ENCODE measurements at regions not wholly inside any gene's neighbourhood (a gene's known extent, or its start where the extent isn't known, plus 50 kb on each side); places are given as distances from the start of the nearest gene placed in this dataset.

DNA sequence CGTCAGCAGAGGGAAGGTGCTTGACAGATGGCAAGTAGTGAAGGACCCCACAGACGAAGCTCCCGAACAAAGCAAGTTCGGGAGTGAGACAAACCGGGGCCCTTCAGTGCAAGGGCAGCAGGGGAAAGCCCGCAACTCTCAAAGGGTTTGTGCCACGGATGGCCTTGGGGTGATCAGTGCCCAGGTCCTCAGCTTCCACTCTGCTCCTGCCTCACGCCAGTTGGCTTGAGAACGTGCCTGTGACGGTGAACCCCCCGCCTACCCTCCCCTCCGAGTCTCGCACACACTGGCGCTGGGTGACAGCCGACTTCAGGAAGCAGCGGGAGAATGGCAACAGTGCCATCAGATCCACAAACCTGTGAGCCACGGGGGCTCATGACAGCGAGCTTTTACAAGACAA lies 56.8 kb upstream of the SALL3 start:
- DNase-seq = no peak
- Histone ChIP-seq H3K27me3 (peaks cover 3% of the 10 kb centered on the region; the same call in 1 of the 2 replicates), H3K9me3 (no peaks in the 10 kb centered on the region), H3K36me3 (no peaks in the 10 kb centered on the region), H3K4me1 (no peaks in the 10 kb centered on the region), H3K4me3 (ENCODE audit: low read depth, low read length) (no peak overlapping the region)
- TF ChIP-seq, protein P1, sequence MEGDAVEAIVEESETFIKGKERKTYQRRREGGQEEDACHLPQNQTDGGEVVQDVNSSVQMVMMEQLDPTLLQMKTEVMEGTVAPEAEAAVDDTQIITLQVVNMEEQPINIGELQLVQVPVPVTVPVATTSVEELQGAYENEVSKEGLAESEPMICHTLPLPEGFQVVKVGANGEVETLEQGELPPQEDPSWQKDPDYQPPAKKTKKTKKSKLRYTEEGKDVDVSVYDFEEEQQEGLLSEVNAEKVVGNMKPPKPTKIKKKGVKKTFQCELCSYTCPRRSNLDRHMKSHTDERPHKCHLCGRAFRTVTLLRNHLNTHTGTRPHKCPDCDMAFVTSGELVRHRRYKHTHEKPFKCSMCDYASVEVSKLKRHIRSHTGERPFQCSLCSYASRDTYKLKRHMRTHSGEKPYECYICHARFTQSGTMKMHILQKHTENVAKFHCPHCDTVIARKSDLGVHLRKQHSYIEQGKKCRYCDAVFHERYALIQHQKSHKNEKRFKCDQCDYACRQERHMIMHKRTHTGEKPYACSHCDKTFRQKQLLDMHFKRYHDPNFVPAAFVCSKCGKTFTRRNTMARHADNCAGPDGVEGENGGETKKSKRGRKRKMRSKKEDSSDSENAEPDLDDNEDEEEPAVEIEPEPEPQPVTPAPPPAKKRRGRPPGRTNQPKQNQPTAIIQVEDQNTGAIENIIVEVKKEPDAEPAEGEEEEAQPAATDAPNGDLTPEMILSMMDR (IDR thresholded peaks at IDR 0.05; ENCODE audit: low read depth, low read length) = no peak

DNA sequence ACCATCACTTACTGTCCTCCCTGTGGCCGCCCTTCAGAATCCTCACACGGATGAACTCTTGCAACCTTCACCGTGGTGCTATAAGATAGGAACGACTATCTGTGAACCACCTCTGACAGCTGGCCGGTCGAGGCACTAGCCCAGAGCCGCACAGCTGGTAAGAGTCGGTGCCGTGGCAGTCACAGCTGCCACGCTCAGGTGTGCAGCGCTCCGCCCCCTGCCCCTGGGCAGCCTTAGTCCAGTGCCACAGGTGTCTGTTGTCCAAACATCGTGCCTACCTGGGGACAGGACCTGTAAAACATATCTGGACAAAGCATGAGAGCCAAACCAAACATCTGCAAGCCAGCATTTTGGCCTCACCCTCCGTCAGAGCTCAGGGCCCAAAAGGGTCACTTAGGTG lies 55.3 kb upstream of the SALL3 start:
- DNase-seq = no peak
- TF ChIP-seq, protein P1 (IDR thresholded peaks at IDR 0.05; ENCODE audit: low read depth, low read length) = no peak
- H3K9me3 ChIP-seq = no peaks in the 10 kb centered on the region
- H3K36me3 ChIP-seq = no peaks in the 10 kb centered on the region
- no peaks in the 10 kb centered on the region for H3K4me1 ChIP-seq
- H3K4me3 ChIP-seq (ENCODE audit: low read depth, low read length) = no peak overlapping the region
- H3K27me3 ChIP-seq = peaks cover 3% of the 10 kb centered on the region; the same call in 1 of the 2 replicates

DNA sequence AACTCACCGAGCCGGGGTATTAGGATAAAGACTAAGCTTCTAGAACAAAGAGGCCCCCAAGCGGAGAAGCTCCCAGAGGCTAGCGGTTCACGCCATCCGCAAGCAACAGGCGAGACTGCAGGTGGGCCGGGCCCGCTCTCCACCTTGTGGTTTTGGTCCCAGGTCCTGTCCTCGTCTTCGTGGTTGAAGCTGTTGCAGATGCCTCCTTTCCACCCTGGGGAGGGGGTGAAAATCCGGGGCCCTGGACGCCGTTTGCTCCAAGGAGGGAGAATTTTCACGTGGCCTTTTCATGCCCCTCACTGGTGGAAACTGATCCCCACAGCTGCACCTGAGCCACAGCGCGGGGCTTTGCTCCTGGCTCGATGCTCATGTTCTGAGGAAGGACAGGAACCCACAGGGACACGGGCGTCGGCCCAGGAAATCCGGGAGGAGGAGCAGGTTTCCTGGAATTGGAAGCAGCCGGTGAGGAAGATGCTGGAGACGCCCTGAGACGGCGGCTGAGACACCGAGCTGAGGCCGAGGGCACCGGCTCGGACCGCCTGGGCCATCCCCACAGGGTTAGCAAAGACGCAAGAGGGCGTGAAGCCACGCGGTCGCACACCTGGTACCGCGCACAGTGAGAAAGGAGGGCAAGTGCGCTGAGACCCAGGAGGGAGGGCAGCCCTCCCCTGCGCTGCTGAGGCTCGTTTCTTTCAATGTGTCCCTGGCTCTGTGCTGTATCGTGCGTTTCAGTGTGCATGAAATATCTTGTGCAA lies 54.7 kb upstream of the SALL3 start:
- no peaks in the 10 kb centered on the region for H3K9me3 ChIP-seq
- H3K4me3 ChIP-seq (ENCODE audit: low read depth, low read length) = no peak overlapping the region
- TF ChIP-seq, protein P1 (IDR thresholded peaks at IDR 0.05; ENCODE audit: low read depth, low read length) = no peak
- DNase-seq = no peak
- peaks cover 5% of the 10 kb centered on the region for H3K27me3 ChIP-seq
- no peaks in the 10 kb centered on the region for H3K36me3 ChIP-seq
- no peaks in the 10 kb centered on the region for H3K4me1 ChIP-seq

DNA sequence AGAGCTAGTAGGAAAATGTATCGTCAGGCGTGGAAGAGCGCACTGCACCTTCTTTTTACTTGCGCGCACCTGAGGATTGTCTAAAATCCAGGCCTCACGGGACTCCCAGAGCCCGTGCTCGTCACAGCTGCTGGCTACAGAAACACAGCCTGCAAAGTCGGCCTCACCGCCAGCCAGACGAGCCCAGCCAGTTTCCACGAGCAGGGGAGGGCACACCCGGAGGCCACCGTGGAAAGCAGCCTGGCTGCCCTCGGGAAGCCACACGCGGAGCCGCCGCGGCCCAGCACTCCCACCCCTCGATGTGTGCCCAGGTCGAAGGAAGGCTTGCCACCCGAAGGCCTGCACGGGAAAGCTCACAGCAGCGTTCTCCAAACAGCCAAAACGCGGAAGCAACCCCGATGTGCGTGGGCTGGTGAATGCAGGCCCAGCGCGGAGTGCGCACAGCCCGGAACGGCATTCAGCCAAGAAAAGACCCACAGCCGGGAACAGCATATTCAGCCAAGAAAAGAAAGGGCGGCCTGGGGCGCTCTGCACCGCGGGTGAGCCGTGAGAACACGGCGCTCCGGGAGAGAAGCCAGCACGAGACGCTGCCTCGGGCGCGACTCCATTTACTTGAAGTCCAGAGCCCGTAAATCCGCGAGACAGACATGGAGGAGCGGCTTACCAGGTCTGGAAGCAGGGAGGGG lies 53.9 kb upstream of the SALL3 start:
- TF ChIP-seq, protein P1 (IDR thresholded peaks at IDR 0.05; ENCODE audit: low read depth, low read length) = no peak
- H3K27me3 ChIP-seq = peaks cover 12% of the 10 kb centered on the region

DNA sequence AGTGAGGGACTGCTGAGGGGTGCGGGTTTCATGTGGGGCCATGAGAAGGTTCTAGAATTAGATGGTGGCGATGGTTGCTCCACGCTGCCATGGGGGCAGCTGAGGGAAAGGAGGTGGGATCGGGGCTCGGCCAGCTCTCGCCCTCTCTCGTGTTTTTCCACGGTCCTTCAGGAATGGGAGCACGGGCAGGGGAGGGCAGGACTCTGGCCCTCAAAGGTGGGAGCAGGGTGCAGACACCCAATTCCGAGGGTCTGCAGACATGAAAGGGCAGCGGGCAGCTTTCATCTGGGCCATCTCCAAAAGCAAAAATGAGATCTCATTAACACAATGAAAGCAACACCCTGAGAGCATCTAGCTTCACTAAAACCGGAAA lies 53.4 kb upstream of the SALL3 start:
- no peaks in the 10 kb centered on the region for H3K4me1 ChIP-seq
- H3K4me3 ChIP-seq (ENCODE audit: low read depth, low read length) = no peak overlapping the region
- peaks cover 18% of the 10 kb centered on the region for H3K27me3 ChIP-seq
- TF ChIP-seq, protein P1 (IDR thresholded peaks at IDR 0.05; ENCODE audit: low read depth, low read length) = no peak
- H3K36me3 ChIP-seq = no peaks in the 10 kb centered on the region
- no peaks in the 10 kb centered on the region for H3K9me3 ChIP-seq
- no peak for DNase-seq

More for the DNA sequence above, 53.9 kb upstream of the SALL3 start:
- H3K36me3 ChIP-seq = no peaks in the 10 kb centered on the region
- H3K4me1 ChIP-seq = no peaks in the 10 kb centered on the region
- H3K9me3 ChIP-seq = no peaks in the 10 kb centered on the region
- no peak overlapping the region for H3K4me3 ChIP-seq (ENCODE audit: low read depth, low read length)
- no peak for DNase-seq

DNA sequence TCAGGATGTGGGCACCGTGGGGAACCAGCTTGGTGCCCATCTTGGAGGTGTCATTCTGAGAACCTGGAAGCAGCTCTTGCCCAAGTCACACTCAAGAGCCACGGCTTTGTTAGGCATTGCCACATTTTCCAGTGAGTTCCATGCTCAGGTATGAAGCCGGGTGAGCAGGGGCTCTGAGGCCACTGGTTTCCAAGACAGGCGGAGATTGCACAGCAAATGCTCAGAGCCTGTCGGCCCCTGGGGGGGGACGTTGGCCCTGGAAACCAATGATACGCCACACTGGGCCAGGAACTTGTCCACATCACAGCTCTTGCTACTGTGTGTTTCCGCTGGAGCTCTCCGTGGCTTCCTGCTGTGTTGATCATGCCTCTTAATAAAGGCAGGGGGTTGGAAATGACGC lies 52.5 kb upstream of the SALL3 start:
- no peak for DNase-seq
- no peaks in the 10 kb centered on the region for H3K36me3 ChIP-seq
- peaks cover 25% of the 10 kb centered on the region for H3K27me3 ChIP-seq
- no peak overlapping the region for H3K4me3 ChIP-seq (ENCODE audit: low read depth, low read length)
- TF ChIP-seq, protein P1 (IDR thresholded peaks at IDR 0.05; ENCODE audit: low read depth, low read length) = no peak
- H3K9me3 ChIP-seq = no peaks in the 10 kb centered on the region
- H3K4me1 ChIP-seq = no peaks in the 10 kb centered on the region

All from BE2C (cell line).